GM19351 (cell line): ENCODE measurements at regions not wholly inside any gene's neighbourhood (a gene's known extent, or its start where the extent isn't known, plus 50 kb on each side); places are given as distances from the start of the nearest gene placed in this dataset.

ENCODE experiments used
- ATAC-seq: cut with Tn5 transposase; IDR thresholded peaks from one replicate; pipeline ENCODE4 v1.9.1; 2021; ENCODE audit warnings: mild to moderate bottlenecking, moderate library complexity; ENCODE audit not compliant: unreplicated experiment

DNA sequence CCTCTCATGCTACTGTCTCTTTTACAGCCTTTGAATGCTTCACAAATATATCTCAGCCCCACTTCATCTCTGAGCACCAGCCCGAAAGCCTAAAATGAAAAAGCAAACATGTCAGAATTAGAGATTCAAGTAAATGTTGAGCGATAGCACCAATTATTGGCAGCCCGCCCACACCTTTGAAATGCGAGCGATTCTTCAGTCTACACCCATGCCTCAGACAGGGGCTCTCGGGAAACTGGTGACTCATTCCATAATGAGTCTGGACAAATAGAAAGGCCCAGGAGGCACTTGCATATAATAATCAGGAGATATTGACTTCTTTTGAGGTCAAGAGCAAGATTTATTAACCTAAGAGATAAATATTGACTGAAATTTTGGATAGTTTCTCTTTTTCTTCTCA lies 487.3 kb upstream of the PTBP2 start:
- ATAC-seq: no peak

DNA sequence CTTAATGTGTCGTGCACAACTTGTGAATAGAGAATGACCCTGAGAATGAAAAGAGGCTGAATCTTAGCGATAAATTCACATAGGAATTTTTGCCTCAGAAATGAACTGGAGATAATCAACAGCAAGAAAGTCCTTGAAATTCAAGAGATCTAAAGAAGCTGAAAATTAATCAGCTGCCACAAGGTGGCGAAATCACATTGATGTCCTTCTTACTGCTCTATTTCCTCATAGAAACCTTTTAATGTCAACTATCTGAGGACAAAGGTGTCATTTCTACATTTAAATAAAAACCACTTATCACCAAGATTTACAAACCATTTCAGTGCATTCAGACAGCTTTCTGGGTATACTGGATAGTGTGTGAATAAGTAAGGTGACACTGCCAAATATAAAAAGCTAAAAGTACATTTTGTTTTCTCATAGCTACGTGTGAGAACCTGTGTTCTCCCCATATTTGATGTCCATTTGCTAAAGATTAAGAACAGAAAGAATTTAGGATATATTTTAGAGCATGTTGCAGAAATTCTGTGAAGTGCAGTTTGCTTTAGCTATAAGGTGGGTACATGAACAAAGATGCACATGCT lies 485.3 kb upstream of the PTBP2 start:
- no peak for ATAC-seq

DNA sequence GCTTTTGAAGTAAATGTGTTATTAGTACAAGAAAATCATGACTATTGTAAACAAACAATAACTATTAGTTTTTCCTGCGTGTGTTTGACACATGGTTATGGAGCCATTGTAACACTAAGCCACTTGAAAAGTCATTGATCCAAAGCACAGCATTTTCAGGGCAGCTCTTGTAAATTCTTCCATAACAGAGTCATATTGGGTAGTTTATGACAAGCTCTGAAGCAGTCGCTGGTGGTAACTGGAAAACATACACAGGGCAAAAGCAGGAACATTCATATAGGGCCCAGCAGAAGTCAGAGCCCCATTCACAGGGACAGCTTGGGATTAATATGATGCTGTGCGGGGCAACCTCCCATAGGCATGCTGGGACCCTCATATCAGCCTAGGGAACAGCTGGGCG lies 483.2 kb upstream of the PTBP2 start:
- ATAC-seq: no peak

DNA sequence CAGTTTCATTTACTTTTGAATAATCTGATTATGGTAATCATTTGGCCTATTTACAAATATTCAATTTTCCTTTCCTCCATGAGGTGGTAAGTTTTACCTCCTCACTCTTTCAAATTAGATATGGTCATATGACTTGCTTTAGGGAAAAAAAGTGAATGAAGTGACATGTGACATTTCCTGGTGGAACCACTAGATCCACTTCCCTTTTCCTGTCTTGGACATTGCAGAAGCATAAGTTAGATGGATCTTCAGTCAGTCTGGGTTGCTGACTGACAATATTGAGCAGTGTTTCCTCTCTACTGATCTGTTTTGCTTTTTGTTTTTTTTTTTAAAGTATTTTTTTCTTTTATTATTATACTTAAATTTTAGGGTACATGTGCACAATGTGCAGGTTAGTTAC lies 481.1 kb upstream of the PTBP2 start:
- ATAC-seq: no peak

DNA sequence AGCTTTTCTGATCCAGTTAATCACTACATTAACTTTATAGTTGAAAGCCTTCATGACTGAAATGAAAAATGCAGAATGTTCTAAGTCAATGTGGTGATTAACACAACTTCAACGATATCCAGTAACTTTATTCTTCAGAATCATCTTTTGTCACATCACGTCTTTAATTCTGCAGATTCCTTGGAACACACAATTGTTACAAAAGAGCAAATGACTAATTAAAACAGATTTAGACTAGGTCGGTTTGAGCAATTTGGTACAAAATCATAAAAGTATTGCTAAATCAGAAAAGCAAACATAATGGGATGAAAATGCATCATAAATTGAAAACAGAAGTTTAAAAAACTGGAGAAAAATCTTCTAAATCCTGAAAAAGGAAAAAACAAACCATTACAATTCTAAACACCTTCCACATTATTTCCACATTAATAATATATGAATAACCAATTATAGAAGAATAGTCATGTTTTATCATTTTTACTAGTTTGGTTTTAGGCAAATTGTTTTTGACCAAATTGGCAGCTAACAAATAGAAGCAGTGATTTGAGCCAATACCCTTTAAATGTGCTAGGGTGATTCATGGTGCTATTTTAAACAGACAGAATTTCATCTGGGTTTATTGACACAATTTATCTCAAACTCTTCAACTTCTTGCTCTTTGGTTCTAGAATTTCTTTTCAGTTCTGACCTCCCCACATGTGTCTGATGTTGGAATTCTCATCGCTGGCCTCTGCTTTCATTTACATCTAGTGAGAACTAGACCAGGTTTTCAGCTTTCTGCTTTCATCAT lies 468.1 kb upstream of the PTBP2 start:
- no peak for ATAC-seq

DNA sequence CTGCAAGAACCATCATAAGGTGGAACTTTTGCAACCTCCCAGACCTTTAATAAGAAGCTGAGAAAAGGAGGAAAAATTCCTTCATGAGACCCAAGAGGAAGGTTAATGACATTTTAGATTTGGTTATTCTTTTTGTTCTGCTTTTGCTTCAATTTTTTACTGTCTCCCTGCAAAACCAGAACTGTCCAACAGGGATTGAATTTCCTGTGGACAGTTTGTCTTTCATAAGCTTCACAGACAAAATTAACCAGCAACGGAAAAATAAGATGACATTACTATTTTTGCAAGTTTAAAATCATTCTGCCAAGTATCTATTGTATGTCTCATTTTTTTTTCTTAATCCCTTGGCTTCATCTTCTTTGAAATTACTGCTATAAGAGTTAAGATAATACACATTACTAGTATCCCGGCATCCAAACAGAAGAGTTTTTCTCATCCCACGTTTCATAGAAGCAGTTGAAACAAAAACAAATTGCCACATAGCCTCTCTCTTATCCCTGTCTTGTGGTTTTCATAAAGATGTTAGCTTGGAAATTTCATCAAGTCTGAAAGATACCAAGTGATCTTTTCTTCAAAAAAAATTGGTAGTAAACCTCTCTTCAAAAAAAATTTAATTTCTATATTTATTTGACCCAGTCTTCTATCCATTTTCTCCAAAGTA lies 465.3 kb upstream of the PTBP2 start:
- no peak for ATAC-seq

DNA sequence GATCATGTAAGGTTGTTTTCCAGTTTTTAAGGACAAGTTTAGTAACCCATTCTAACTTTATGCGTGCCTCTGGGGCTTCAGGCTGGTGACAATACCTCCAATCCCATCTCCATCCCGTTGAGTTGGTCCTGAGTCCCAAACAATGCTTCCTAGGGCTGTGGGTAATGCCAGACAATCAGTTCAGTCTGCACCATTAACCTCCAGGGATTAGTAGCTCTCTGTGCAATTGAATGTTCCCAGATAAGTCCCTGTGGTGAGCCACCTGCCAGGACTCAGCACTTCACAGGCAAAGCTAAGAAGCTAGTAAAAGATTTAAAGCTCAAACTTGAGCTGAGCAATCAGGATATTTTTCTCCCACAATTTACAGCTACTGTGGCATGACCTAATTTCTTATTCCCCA lies 462.2 kb upstream of the PTBP2 start:
- ATAC-seq: no peak

DNA sequence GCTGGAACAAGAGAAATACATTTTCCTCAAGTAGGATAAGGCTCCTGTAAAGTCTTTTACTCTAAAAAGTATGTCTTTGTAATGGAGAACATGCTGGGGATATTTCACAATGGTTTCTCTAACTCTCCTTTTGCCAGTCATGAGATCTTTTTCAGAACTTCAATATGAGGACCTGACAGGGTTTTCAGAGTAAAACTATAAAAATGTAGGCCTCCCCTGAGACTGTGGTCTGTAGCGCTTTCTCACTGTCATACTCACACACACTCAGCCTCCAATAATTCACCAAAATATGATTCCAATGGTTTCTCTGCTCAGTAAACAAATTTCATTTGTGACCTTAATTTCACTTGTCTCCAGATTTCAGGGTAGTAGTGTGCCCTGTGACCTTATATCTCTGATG lies 440.1 kb upstream of the PTBP2 start:
- ATAC-seq: no peak

DNA sequence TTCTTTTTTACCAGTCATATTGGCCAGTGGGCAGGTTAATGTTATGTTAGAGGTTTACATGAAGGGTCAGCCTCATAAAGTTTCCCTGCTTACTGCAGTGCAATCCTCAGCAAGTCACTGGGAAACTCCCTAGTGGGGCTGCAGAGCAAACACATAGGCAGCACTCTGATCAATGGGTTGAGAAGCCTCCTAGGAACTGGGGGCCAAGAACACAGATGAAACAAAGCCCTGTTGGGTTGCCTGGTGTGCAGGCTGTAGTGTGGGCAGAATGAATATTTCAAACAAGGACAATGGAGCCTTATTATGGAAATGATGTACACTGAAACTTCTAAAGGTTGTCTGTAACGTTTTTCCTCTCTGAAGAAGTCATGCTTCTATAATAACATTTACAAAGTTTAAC lies 431.6 kb upstream of the PTBP2 start:
- ATAC-seq: no peak

DNA sequence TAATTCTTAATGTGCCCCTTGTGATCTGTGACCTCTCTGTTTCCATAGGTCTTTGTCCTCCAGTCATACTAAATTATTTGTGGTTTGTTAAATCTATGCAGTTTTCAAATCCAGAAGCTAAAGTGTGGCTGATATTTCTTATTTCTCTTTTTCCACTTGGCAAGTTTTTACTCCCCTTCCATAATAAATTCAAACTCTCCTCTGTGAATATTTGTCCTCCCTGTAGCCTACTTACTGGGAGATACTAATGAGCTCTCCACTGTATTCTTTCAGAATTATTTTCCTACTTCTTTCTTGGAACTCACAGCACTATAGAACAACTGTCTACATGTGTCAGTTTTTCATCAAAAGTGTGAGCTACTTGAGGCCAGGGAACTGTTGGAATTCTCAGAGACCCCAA lies 430.8 kb upstream of the PTBP2 start:
- ATAC-seq: no peak

DNA sequence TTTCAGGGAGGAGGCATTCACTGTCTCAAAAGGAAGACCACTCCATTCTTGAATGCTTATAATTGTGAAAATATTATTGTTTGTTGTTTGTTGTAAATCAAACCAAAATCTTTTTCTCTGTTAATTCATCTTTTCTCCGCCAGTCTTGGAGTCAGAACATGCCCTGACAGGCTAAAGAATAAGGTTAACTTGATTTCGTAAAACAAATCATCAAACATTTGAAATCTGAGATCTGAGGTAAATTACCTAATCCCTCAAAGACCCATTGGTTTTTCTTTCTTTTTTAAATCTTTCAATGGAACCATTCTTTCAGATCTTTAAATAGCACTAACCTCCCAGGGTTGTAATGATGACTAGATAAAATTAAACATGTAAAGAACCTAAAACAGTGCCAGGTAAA lies 430.1 kb upstream of the PTBP2 start:
- no peak for ATAC-seq

DNA sequence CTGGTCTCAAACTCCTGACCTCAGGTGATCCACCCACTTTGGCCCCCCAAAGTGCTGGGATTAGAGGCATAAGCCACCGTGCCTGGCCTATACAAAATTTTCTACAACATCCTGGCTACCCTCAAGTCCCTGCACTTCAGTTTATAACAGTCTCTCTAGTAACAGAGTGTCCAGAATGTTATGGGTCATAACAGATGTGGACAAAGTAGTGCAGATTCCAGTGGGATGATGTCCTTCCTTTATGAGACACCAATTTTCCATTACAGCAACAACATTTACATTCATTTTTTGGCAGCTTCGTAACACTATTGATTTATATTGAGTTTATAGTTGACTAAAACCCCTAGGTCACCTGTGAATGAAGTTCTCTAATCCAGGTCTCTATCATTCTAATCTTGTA lies 429.4 kb upstream of the PTBP2 start:
- ATAC-seq: no peak

DNA sequence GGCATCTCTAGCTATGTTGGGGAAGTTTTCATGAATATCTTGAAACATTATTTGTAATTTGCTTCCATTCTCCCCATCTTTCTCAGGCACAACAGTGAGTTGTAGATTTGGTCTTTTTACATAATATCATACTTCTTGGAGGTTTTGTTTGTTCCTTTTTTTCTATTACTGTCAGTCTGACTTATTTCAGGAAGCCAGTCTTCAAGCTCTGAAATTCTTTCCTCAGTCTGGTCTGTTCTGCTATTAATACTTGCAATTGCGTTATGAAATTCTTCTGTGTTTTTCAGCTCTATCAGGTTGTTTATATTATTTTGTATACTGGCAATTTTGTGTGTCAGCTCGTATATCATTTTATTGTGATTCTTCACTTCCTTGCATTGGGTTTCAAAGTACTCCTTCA lies 424.6 kb upstream of the PTBP2 start:
- no peak for ATAC-seq

DNA sequence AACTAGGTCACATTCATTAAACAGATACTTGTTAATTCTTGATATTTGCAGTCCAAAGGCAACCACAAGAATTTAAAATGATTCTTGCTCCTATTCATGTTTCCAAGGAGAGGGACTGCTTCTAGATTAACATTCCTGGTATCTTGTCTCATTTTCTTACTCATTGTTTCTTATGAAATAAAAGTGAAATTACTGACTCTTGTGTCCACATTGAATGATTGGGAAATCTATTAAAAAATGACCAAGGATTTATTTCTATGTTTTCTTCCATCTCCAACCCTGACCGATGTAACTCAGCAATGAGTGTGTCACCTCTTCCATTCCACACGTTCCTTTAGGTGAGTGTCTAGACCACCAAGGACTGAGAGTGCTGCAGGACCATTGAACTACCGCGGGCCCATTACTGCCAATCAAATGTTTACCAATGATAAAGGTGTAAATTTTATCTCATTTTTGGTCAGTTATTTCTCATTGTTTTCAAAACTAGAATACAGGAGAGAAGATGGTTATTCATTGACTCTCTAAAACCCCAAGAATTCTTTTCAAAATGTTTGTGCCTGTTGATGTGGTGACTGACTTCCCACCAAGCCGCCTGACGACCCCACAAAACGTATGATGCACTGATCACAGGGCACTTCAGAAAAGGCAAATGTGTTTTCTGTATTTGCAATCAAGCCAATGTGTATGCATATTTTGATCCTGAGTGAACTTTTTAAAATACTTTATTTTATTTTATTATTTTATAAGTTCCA lies 414.6 kb upstream of the PTBP2 start:
- no peak for ATAC-seq

DNA sequence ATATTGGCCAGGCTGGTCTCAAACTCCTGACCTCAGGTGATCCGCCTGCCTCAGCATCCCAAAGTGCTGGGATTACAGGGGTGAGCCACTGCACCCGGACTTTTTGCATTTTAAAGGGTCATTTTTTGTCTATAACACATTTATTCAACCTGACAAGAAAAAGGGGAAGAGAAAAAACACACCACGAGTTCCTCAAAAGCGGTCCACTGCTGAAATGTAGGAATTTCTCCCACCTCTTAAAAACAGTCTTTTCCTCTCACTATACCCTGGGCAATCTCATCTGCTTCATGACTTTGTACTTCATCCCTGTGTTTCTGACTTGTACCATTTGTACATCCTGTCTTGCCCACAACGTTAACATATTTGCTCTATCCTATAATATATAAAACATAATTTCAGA lies 413.3 kb upstream of the PTBP2 start:
- no peak for ATAC-seq

DNA sequence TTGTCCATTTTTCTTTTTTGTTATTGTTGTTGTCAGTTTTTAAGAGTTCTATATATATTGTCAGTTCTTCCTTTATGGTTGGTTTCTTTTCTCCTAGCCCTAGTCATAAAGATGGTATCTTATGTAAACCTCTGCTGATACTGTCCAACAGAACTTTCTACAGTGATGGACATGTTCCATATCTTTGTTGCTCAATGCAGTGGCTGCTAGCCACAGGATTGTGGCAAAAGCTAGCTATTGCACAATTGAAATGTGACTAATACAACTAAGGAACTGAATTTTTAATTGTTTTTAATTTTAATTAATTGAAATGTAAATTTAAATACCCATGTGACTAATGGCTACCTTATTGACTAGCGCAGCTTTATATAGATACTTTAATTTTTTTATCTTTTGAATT lies 411.8 kb upstream of the PTBP2 start:
- no peak for ATAC-seq

DNA sequence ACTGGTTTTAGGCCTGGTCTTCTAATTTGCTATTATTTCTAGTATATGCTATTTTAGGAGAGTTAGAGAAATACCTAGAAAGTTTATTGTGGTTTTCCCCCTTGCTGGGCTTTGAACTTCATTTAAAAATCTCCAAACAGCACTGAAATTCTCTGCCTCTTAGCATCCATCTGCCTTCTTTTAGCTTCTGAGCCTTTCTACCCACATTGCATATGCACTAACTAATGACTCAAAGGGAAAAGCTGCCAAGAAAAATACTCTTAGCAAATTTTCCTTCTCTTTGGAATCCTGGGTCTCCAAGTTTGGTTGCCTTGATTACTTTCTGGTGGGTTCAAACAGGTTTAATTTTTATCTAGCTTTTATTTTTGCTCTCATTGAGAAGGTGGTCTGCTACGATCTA lies 408.4 kb upstream of the PTBP2 start:
- ATAC-seq: no peak

DNA sequence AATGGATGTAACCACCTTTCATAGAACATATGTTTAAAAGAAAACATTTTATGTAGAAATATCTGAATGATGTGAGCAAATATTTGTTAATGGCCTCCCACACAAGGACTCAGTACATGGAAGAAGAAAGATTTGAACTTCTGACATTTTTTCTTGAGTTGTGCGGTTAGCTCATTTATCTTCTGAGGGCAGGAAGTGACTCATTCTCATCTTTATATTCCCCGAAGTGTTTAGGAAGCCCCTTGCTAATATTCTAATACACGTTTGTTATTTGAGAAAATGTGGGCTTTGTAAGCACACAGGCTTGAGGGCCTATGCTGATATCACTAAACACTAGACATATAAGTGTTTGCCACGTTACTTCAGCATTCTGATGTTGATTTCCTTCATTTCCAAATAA lies 392.5 kb upstream of the PTBP2 start:
- no peak for ATAC-seq

DNA sequence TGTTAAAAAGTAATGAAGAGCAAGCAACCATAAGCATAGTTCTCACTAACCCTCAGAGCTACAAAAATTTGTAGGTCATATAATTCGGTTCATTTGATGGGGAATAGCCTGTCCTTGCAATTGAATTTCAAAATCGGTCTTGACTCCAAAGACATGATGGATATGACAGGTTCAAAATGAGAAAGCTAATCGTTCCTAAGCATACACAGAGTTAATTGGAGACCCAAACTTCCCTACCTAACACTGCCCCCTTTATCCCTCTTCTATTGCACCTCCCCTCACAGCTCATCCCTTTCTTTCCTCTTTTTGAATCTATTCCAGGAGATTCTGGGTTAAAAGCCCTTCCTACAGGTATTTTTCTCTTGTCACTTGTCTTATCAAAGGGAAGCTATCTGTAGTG lies 390.0 kb upstream of the PTBP2 start:
- no peak for ATAC-seq

DNA sequence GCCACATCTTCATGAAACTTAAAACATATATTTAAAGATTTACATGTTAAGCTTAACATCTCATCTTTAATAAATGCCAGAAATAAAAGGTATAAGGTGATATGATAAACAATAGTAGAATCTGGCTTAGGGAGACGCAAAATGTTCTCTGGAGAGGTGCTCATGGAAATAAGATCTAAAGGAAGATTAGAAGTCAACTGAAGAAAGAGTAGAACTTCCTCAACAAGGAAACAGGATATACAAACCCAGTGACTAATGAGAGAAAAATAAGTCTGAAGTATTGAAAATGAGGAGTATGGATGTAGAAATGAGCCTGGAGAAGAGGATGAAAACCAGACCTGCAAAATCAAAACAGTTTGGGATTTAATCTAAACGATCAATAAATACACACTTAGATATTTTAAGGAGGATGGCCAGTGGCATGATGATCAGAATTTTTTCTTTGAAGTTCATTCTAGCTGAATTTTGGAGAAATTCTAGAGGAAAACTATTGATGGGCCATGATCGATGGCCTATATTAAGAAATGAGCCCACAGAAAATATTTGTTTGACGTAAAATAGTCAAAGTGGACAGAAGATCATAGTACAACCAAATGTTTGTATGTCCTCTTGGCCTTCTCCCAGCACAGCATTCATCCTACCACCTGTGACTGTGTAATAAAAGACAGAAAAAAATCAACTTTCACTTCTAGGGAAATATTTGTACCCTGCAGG lies 387.9 kb upstream of the PTBP2 start:
- ATAC-seq: no peak

DNA sequence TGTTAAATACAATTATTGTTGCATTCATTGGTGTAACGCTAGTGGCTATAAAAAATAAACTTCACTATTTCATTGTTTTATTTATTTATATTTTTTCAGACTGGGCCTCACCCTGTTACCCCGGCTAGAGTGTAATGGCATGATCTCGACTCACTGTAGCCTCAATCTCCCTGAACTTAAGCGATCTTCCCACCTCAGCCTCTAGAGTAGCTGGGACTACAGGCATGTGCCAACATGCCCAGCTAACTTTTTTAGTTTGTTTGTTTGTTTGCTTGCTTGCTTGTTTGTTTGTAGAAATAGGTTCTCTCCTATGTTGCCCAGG lies 387.4 kb upstream of the PTBP2 start:
- no peak for ATAC-seq
